Chondrocyte (in vitro differentiated cells): ENCODE measurements at regions not wholly inside any gene's neighbourhood (a gene's known extent, or its start where the extent isn't known, plus 50 kb on each side); places are given as distances from the start of the nearest gene placed in this dataset.
A peak's percentile ranks its signal among the peaks of the same experiment; 100 is the strongest.

Experiments
- DNase-seq: peaks from one replicate; pipeline ENCODE4 v3.0.0; 2021; ENCODE audit warnings: mixed read lengths, low spot score
- H3K27ac Mint-ChIP-seq: one replicate; pipeline ENCODE4 v1.8.0; 2021; ENCODE audit warnings: mild to moderate bottlenecking, moderate library complexity, mixed read lengths; ENCODE audit not compliant: unreplicated experiment
- H3K27me3 Mint-ChIP-seq: 2 replicates; pipeline ENCODE4 v1.8.0; 2021; ENCODE audit warnings: low read depth, mixed read lengths
- H3K36me3 Mint-ChIP-seq: 2 replicates; pipeline ENCODE4 v1.8.0; 2021; ENCODE audit warnings: low read depth, mixed read lengths
- H3K4me1 Mint-ChIP-seq: 2 replicates; pipeline ENCODE4 v1.8.0; 2021; ENCODE audit warnings: low read depth, mild to moderate bottlenecking, mixed read lengths
- H3K4me3 Mint-ChIP-seq: one replicate; pipeline ENCODE4 v1.8.0; 2021; ENCODE audit warnings: mild to moderate bottlenecking, moderate library complexity, mixed read lengths; ENCODE audit not compliant: unreplicated experiment
- H3K9me3 Mint-ChIP-seq: 2 replicates; pipeline ENCODE4 v1.8.0; 2021; ENCODE audit warnings: low read depth, mixed read lengths
- TF ChIP-seq, protein P1 (sequence below): fragments of 200-600 bp; sonication (generic); IDR thresholded peaks from 2 replicates; pipeline ENCODE4 v1.5.0; 2021; ENCODE audit warnings: antibody characterized with exemption, mild to moderate bottlenecking, moderate library complexity

- peaks cover 60% of the 10 kb centered on the region for H3K27me3 Mint-ChIP-seq
These were observed 147.2 kb upstream of the ZNF536 start for GRCh38 chr19:30224689-30225606.

DNA sequence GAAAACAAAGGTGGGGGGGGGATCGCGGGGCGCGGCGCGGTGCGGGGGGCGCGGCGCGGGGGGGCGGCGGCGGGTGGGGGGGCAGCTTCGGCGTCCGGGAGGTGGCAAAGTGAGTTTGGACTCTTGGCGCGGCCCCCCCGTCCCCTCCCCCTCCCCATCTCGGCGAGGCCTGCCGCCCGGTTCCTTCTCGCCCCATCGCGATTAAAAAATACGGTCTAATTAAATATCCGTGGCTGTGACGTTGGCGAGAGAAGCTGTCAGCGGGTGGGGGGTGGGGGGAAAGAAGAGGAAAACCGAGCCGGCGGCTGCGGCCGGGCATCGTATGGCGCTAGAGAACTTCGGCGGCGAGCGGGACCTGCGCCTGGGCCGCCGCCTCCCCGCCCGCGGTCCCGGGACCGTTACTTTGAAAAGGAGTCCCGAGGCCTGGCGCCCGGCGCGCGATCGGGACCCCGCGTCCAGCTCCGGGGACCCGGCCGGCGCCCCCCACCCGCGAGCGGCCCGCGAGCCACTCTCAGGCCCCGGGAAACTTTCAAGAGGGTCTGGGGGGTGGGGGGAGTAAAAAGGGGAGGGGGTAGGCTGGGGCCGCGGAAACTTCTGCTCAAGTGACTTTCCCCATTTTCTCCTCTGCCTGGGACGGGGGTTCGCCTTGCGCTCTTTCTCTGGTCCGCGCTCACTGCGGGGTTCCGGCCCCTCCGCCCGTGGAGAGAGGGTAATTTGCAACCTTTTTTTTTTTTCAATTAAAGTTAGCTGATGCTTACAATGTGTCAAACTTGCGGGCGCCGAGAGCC lies 146.3 kb upstream of the ZNF536 start:
- no peak overlapping the region for H3K27ac Mint-ChIP-seq
- DNase-seq: no peak
- H3K36me3 Mint-ChIP-seq: peaks cover 3% of the 10 kb centered on the region
- no peaks in the 10 kb centered on the region for H3K9me3 Mint-ChIP-seq
- H3K4me1 Mint-ChIP-seq: peaks cover 32% of the 10 kb centered on the region
- H3K4me3 Mint-ChIP-seq: peak overlapping the region; percentile 60
- TF ChIP-seq, protein P1, sequence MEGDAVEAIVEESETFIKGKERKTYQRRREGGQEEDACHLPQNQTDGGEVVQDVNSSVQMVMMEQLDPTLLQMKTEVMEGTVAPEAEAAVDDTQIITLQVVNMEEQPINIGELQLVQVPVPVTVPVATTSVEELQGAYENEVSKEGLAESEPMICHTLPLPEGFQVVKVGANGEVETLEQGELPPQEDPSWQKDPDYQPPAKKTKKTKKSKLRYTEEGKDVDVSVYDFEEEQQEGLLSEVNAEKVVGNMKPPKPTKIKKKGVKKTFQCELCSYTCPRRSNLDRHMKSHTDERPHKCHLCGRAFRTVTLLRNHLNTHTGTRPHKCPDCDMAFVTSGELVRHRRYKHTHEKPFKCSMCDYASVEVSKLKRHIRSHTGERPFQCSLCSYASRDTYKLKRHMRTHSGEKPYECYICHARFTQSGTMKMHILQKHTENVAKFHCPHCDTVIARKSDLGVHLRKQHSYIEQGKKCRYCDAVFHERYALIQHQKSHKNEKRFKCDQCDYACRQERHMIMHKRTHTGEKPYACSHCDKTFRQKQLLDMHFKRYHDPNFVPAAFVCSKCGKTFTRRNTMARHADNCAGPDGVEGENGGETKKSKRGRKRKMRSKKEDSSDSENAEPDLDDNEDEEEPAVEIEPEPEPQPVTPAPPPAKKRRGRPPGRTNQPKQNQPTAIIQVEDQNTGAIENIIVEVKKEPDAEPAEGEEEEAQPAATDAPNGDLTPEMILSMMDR: no peak
- peaks cover 65% of the 10 kb centered on the region for H3K27me3 Mint-ChIP-seq

More at GRCh38 chr19:30224689-30225606, 147.2 kb upstream of the ZNF536 start:
- Mint-ChIP-seq H3K9me3 (no peaks in the 10 kb centered on the region), H3K4me1 (peaks cover 32% of the 10 kb centered on the region), H3K36me3 (peaks cover 3% of the 10 kb centered on the region), H3K27ac (no peak overlapping the region), H3K4me3 (peak overlapping the region; percentile 53)
- no peak for DNase-seq
- TF ChIP-seq, protein P1: no peak

- DNase-seq: no peak
- H3K27ac Mint-ChIP-seq: peak overlapping the region; percentile 24
- TF ChIP-seq, protein P1: no peak
- H3K9me3 Mint-ChIP-seq: no peaks in the 10 kb centered on the region
- peaks cover 3% of the 10 kb centered on the region for H3K36me3 Mint-ChIP-seq
- H3K27me3 Mint-ChIP-seq: peaks cover 66% of the 10 kb centered on the region
- H3K4me1 Mint-ChIP-seq: peaks cover 32% of the 10 kb centered on the region
- peak overlapping the region; percentile 78 for H3K4me3 Mint-ChIP-seq
These were observed 145.6 kb upstream of the ZNF536 start for GRCh38 chr19:30226464-30227011.

- no peak for DNase-seq
- Mint-ChIP-seq H3K36me3 (peaks cover 3% of the 10 kb centered on the region), H3K27ac (peak overlapping the region; percentile 24), H3K27me3 (peaks cover 65% of the 10 kb centered on the region), H3K4me3 (peak overlapping the region; percentile 78), H3K4me1 (peaks cover 32% of the 10 kb centered on the region), H3K9me3 (no peaks in the 10 kb centered on the region)
- TF ChIP-seq, protein P1: no peak
These were observed 145.1 kb upstream of the ZNF536 start for GRCh38 chr19:30227012-30227621.
